ENCODE measurements at regions not wholly inside any gene's neighbourhood (a gene's known extent, or its start where the extent isn't known, plus 50 kb on each side); places are given as distances from the start of the nearest gene placed in this dataset.

GRCh38 chr14:100955201-100955600 lies 51.7 kb upstream of the RTL1 start:
- DNase-seq (no peak), ATAC-seq (no peak)
- no peaks in the 10 kb centered on the region for H3K36me3 Mint-ChIP-seq
- H3K27ac Mint-ChIP-seq = no peak overlapping the region
- no peak overlapping the region for H3K4me3 Mint-ChIP-seq
- POLR2A ChIA-PET = no interaction called here
- no peaks in the 10 kb centered on the region for H3K4me1 Mint-ChIP-seq
- H3K27me3 Mint-ChIP-seq = peaks cover under 1 to 10% (median 7%) of the 10 kb centered on the region in 5 donors
- H3K9me3 Mint-ChIP-seq = no peaks in the 10 kb centered on the region

- Mint-ChIP-seq H3K27ac (no peak overlapping the region), H3K36me3 (no peaks in the 10 kb centered on the region), H3K4me3 (no peak overlapping the region), H3K9me3 (no peaks in the 10 kb centered on the region), H3K27me3 (peaks cover 5 to 51% (median 11%) of the 10 kb centered on the region in 5 donors), H3K4me1 (no peaks in the 10 kb centered on the region)
- ATAC-seq (no peak), DNase-seq (no peak)
- POLR2A ChIA-PET = no interaction called here
Measured at GRCh38 chr14:100962494-100962893, 59.0 kb upstream of the RTL1 start.

- no peaks in the 10 kb centered on the region for H3K4me1 Mint-ChIP-seq
- POLR2A ChIA-PET = no interaction called here
- DNase-seq = no peak
- no peak overlapping the region for H3K27ac Mint-ChIP-seq
- no peak for ATAC-seq
- H3K36me3 Mint-ChIP-seq = no peaks in the 10 kb centered on the region
- H3K4me3 Mint-ChIP-seq = no peak overlapping the region
- peaks cover 5 to 47% (median 10%) of the 10 kb centered on the region in 5 donors for H3K27me3 Mint-ChIP-seq
- H3K9me3 Mint-ChIP-seq = no peaks in the 10 kb centered on the region
Measured at GRCh38 chr14:100965296-100965695, 61.8 kb upstream of the RTL1 start.

GRCh38 chr14:100967178-100967577 lies 63.7 kb upstream of the RTL1 start:
- no peak overlapping the region for H3K4me3 Mint-ChIP-seq
- ATAC-seq = no peak
- no peak overlapping the region for H3K27ac Mint-ChIP-seq
- peaks cover 0 to 32% (median 6%) of the 10 kb centered on the region in 5 donors for H3K27me3 Mint-ChIP-seq
- no peaks in the 10 kb centered on the region for H3K4me1 Mint-ChIP-seq
- no peaks in the 10 kb centered on the region for H3K9me3 Mint-ChIP-seq
- DNase-seq = no peak
- POLR2A ChIA-PET = no interaction called here
- no peaks in the 10 kb centered on the region for H3K36me3 Mint-ChIP-seq

- H3K27ac Mint-ChIP-seq = no peak overlapping the region
- H3K4me3 Mint-ChIP-seq = no peak overlapping the region
- no peaks in the 10 kb centered on the region for H3K4me1 Mint-ChIP-seq
- ATAC-seq (no peak), DNase-seq (no peak)
- no peaks in the 10 kb centered on the region for H3K9me3 Mint-ChIP-seq
- POLR2A ChIA-PET = no interaction called here
- peaks cover 0 to 31% (median 10%) of the 10 kb centered on the region in 5 donors for H3K27me3 Mint-ChIP-seq
- H3K36me3 Mint-ChIP-seq = no peaks in the 10 kb centered on the region
Measured at GRCh38 chr14:100967930-100968329, 64.4 kb upstream of the RTL1 start.

- ATAC-seq = no peak
- H3K4me1 Mint-ChIP-seq = no peaks in the 10 kb centered on the region
- peaks cover 0 to 9% (median 5%) of the 10 kb centered on the region in 5 donors for H3K27me3 Mint-ChIP-seq
- no peak overlapping the region for H3K4me3 Mint-ChIP-seq
- H3K36me3 Mint-ChIP-seq = no peaks in the 10 kb centered on the region
- DNase-seq = no peak
- H3K9me3 Mint-ChIP-seq = no peaks in the 10 kb centered on the region
- H3K27ac Mint-ChIP-seq = peak overlapping the region in 1 of 10 donors; percentile 85
- POLR2A ChIA-PET = no interaction called here
Measured at GRCh38 chr14:100972118-100972897, 68.8 kb upstream of the RTL1 start.

- Mint-ChIP-seq H3K27me3 (peaks cover 1 to 6% (median 4%) of the 10 kb centered on the region in 5 donors), H3K27ac (no peak overlapping the region), H3K4me3 (no peak overlapping the region), H3K36me3 (no peaks in the 10 kb centered on the region), H3K4me1 (no peaks in the 10 kb centered on the region), H3K9me3 (no peaks in the 10 kb centered on the region)
- POLR2A ChIA-PET = no interaction called here
- no peak for DNase-seq
- ATAC-seq = no peak
Measured at GRCh38 chr14:100975671-100976070, 72.1 kb upstream of the RTL1 start.

GRCh38 chr14:100979079-100979478 lies 75.6 kb upstream of the RTL1 start:
- no peak for ATAC-seq
- Mint-ChIP-seq H3K27ac (no peak overlapping the region), H3K4me3 (no peak overlapping the region), H3K36me3 (no peaks in the 10 kb centered on the region), H3K4me1 (no peaks in the 10 kb centered on the region), H3K9me3 (no peaks in the 10 kb centered on the region), H3K27me3 (peaks cover 3 to 29% (median 8%) of the 10 kb centered on the region in 5 donors)
- DNase-seq = no peak
- POLR2A ChIA-PET = no interaction called here

GRCh38 chr14:100979780-100980179 lies 76.3 kb upstream of the RTL1 start:
- no peak for ATAC-seq
- Mint-ChIP-seq H3K4me1 (no peaks in the 10 kb centered on the region), H3K27ac (no peak overlapping the region), H3K9me3 (no peaks in the 10 kb centered on the region), H3K4me3 (no peak overlapping the region), H3K36me3 (no peaks in the 10 kb centered on the region), H3K27me3 (peaks cover 3 to 29% (median 8%) of the 10 kb centered on the region in 5 donors)
- DNase-seq = no peak
- POLR2A ChIA-PET = no interaction called here

GRCh38 chr14:100980823-100981222 lies 77.3 kb upstream of the RTL1 start:
- Mint-ChIP-seq H3K27me3 (peaks cover 3 to 36% (median 8%) of the 10 kb centered on the region in 5 donors), H3K4me1 (no peaks in the 10 kb centered on the region), H3K4me3 (no peak overlapping the region), H3K36me3 (no peaks in the 10 kb centered on the region), H3K9me3 (no peaks in the 10 kb centered on the region), H3K27ac (no peak overlapping the region)
- POLR2A ChIA-PET = no interaction called here
- no peak for ATAC-seq
- DNase-seq = no peak

GRCh38 chr14:100981809-100982208 lies 78.3 kb upstream of the RTL1 start:
- Mint-ChIP-seq H3K4me3 (no peak overlapping the region), H3K36me3 (no peaks in the 10 kb centered on the region), H3K27ac (no peak overlapping the region), H3K4me1 (no peaks in the 10 kb centered on the region), H3K27me3 (peaks cover 6 to 37% (median 8%) of the 10 kb centered on the region in 5 donors), H3K9me3 (no peaks in the 10 kb centered on the region)
- ATAC-seq (no peak), DNase-seq (no peak)
- POLR2A ChIA-PET = no interaction called here

GRCh38 chr14:100982353-100982752 lies 78.8 kb upstream of the RTL1 start:
- ATAC-seq (no peak), DNase-seq (no peak)
- Mint-ChIP-seq H3K27me3 (peaks cover 6 to 37% (median 8%) of the 10 kb centered on the region in 5 donors), H3K36me3 (no peaks in the 10 kb centered on the region), H3K9me3 (no peaks in the 10 kb centered on the region), H3K27ac (no peak overlapping the region), H3K4me3 (no peak overlapping the region), H3K4me1 (no peaks in the 10 kb centered on the region)
- POLR2A ChIA-PET = no interaction called here

- Mint-ChIP-seq H3K9me3 (no peaks in the 10 kb centered on the region), H3K27me3 (peaks cover 6 to 37% (median 8%) of the 10 kb centered on the region in 5 donors), H3K4me1 (no peaks in the 10 kb centered on the region), H3K4me3 (no peak overlapping the region), H3K36me3 (no peaks in the 10 kb centered on the region), H3K27ac (no peak overlapping the region)
- no peak for ATAC-seq
- POLR2A ChIA-PET = no interaction called here
- no peak for DNase-seq
Measured at GRCh38 chr14:100982762-100983161, 79.2 kb upstream of the RTL1 start.

GRCh38 chr14:100983710-100984109 lies 80.2 kb upstream of the RTL1 start:
- H3K4me3 Mint-ChIP-seq = no peak overlapping the region
- H3K4me1 Mint-ChIP-seq = no peaks in the 10 kb centered on the region
- no peaks in the 10 kb centered on the region for H3K9me3 Mint-ChIP-seq
- H3K27ac Mint-ChIP-seq = no peak overlapping the region
- no peak for ATAC-seq
- peaks cover 6 to 37% (median 8%) of the 10 kb centered on the region in 5 donors for H3K27me3 Mint-ChIP-seq
- no peaks in the 10 kb centered on the region for H3K36me3 Mint-ChIP-seq
- POLR2A ChIA-PET = no interaction called here
- no peak for DNase-seq

All from naive thymus-derived CD8-positive, alpha-beta T cell (primary cell).